ENCODE measurements at regions not wholly inside any gene's neighbourhood (a gene's known extent, or its start where the extent isn't known, plus 50 kb on each side); places are given as distances from the start of the nearest gene placed in this dataset.

DNA sequence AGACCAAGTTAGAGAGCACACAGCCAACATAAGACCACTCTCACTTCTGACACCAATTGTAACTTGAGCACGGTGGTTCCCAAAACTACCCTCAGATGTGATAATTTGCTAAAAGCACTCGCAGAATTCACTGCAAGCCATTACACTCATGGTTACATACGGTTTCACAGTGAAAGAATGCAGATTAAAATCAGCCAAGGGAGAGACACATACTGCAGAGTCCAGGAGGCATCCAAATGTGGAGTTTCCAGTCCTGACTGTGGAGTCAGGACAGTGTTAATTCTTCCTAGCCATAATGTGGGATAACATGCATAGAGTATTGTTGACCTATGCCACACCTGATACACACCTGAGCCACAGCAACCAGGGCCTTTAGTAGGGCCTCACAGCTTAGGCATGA is 956.4 kb downstream of the NTRK3 start:
- POLR2A ChIA-PET (ENCODE audit: partially characterized antibody) = no interaction called here
- Histone ChIP-seq H3K18ac (ENCODE audit: extremely low read depth, low read length) (no peak overlapping the region), H3K4me1 (replicated peaks in 1 of 4; ENCODE audit: control insufficient read depth in 3 of 4, insufficient read depth in 4 of 4, low read length in 3 of 4) (no peaks in the 10 kb centered on the region)

More for the DNA sequence above, 956.4 kb downstream of the NTRK3 start:
- no peak overlapping the region for H3K27ac ChIP-seq (ENCODE audit: low read depth, low read length)
- H4K5ac ChIP-seq (ENCODE audit: insufficient read length, low read depth, low read length) = no peak overlapping the region
- H3K56ac ChIP-seq (replicated peaks; ENCODE audit: insufficient read length, low read depth, low read length) = no peak overlapping the region
- no peak for TF ChIP-seq YY1 (IDR thresholded peaks at IDR 0.05; ENCODE audit: low read depth, low read length)
- TF ChIP-seq, protein P1, sequence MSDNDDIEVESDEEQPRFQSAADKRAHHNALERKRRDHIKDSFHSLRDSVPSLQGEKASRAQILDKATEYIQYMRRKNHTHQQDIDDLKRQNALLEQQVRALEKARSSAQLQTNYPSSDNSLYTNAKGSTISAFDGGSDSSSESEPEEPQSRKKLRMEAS (IDR thresholded peaks at IDR 0.05) = no peak
- TF ChIP-seq RBBP5 (IDR thresholded peaks at IDR 0.05; ENCODE audit: borderline replicate concordance, low read depth, low read length) = no peak
- TF ChIP-seq RXRA (IDR thresholded peaks at IDR 0.05; ENCODE audit: insufficient read depth, low read depth, low read length) = no peak
- no peak overlapping the region for H3K23ac ChIP-seq (ENCODE audit: insufficient read length)
- no peak overlapping the region for H3K4me3 ChIP-seq (ENCODE audit: extremely low read depth in 1 of 4, insufficient read depth in 2 of 4, low read depth in 3 of 4, low read length in 4 of 4)
- DNase-seq (ENCODE audit: low read depth in 1 of 2, low spot score in 2 of 2) (no peak), FAIRE-seq (no peak)
- H2BK12ac ChIP-seq (ENCODE audit: low read depth, low read length) = no peak overlapping the region
- H2BK120ac ChIP-seq (replicated peaks; ENCODE audit: low read depth, low read length) = no peak overlapping the region
- no peak overlapping the region for H3K4me2 ChIP-seq (ENCODE audit: insufficient read depth in 1 of 2, low read depth in 2 of 2, low read length in 2 of 2)
- no peak overlapping the region for H2BK20ac ChIP-seq (ENCODE audit: low read length)
- no peak overlapping the region for H4K8ac ChIP-seq (ENCODE audit: extremely low read depth, insufficient read depth, low read length)
- no peak overlapping the region for H3K14ac ChIP-seq (ENCODE audit: insufficient read length)
- H2BK5ac ChIP-seq (ENCODE audit: low read depth, low read length) = no peak overlapping the region
- H3K9me3 ChIP-seq (ENCODE audit: insufficient read depth in 2 of 2, low read depth in 1 of 2, low read length in 1 of 2) = no peaks in the 10 kb centered on the region
- H3K36me3 ChIP-seq (ENCODE audit: control insufficient read depth in 2 of 4, insufficient read depth in 4 of 4, low read length in 3 of 4) = no peaks in the 10 kb centered on the region
- no peaks in the 10 kb centered on the region for H3K23me2 ChIP-seq (ENCODE audit: low read depth, low read length)
- H2AK5ac ChIP-seq (ENCODE audit: low read depth, low read length) = no peak overlapping the region
- H2BK15ac ChIP-seq (ENCODE audit: low read length) = no peak overlapping the region
- H3K4ac ChIP-seq (replicated peaks; ENCODE audit: insufficient read length, low read depth, low read length) = no peak overlapping the region
- H4K20me1 ChIP-seq (replicated peaks in 1 of 2; ENCODE audit: control insufficient read depth in 1 of 2, insufficient read depth in 2 of 2, low read length in 2 of 2) = no peaks in the 10 kb centered on the region
- H3K9ac ChIP-seq (replicated peaks in 1 of 4; ENCODE audit: extremely low read depth in 1 of 4, low read depth in 3 of 4, low read length in 3 of 4) = no peak overlapping the region
- H3K27me3 ChIP-seq (replicated peaks in 1 of 4; ENCODE audit: control insufficient read depth in 3 of 4, extremely low read depth in 1 of 4, insufficient read depth in 3 of 4, low read length in 3 of 4) = no peaks in the 10 kb centered on the region
- H3K79me2 ChIP-seq (ENCODE audit: control insufficient read depth in 1 of 2, insufficient read depth in 2 of 2, low read length in 2 of 2) = no peaks in the 10 kb centered on the region
- CTCF ChIA-PET (ENCODE audit: partially characterized antibody) = no interaction called here
- H4K91ac ChIP-seq (replicated peaks; ENCODE audit: insufficient read length, low read length) = no peak overlapping the region
- no peaks in the 10 kb centered on the region for H3K79me1 ChIP-seq (ENCODE audit: low read depth, low read length)
- H2AFZ ChIP-seq (ENCODE audit: low read length) = no peak overlapping the region
- WGBS, 2 experiments (ENCODE audit: extremely low coverage in 1 of 2, insufficient coverage in 1 of 2, insufficient read length in 1 of 2, insufficient replicate concordance in 2 of 2, low coverage in 1 of 2, low lambda C conversion rate in 2 of 2, missing lambda C conversion rate in 1 of 2) = 75% methylated on average over 3 of the region's 3 CpGs; no CpG with 5 or more reads in 1 of the 2 experiments
